Left lung (tissue), 4 donors: ENCODE measurements at regions not wholly inside any gene's neighbourhood (a gene's known extent, or its start where the extent isn't known, plus 50 kb on each side); places are given as distances from the start of the nearest gene placed in this dataset.

ENCODE experiments used
- ATAC-seq: fragments of 200-7000 bp; cut with Tn5 transposase; one replicate; pipeline ENCODE4 v1.9.1; 2020; ENCODE audit warnings: moderate library complexity
- DNase-seq, 4 donors: peaks; one replicate each; pipeline ENCODE4 v3.0.0-alpha.2; 2013 to 2020
- H3K27ac ChIP-seq, 2 donors: fragments of 200-600 bp; sonication (generic) in 1 of 2; one replicate each; pipeline versions ENCODE4 v1.5.0 to v1.8.0; 2020 to 2021
- H3K27me3 ChIP-seq, 2 donors: fragments of 200-600 bp; sonication (generic) in 1 of 2; one replicate each; pipeline versions ENCODE4 v1.5.0 to v1.8.0; 2020 to 2021
- H3K36me3 ChIP-seq, 2 donors: fragments of 200-600 bp; sonication (generic) in 1 of 2; one replicate each; pipeline versions ENCODE4 v1.5.0 to v1.8.0; 2020 to 2021
- H3K4me1 ChIP-seq, 2 donors: fragments of 200-600 bp; one replicate each; pipeline ENCODE4 v1.8.0; 2021
- H3K4me3 ChIP-seq, 2 donors: fragments of 200-600 bp; sonication (generic) in 1 of 2; one replicate each; pipeline versions ENCODE4 v1.5.0 to v1.8.0; 2020 to 2021; ENCODE audit warnings: mild to moderate bottlenecking in 1 of 2
- H3K9me3 ChIP-seq, 2 donors: fragments of 200-600 bp; sonication (generic) in 1 of 2; one replicate each; pipeline versions ENCODE4 v1.5.0 to v1.8.0; 2020 to 2021
- intact Hi-C, 2 donors: fragments of 100-400 bp; cut with DNase I; formaldehyde crosslinking; loops; one replicate each; pipeline versions ENCODE4 v1.11.2 to v1.14.2; 2022
- TF ChIP-seq, protein P1 (sequence below), 2 donors: fragments of 200-600 bp; sonication (generic) in 1 of 2; IDR thresholded peaks; one replicate each; pipeline versions ENCODE4 v1.5.0 to v1.8.0; 2021; ENCODE audit warnings: antibody characterized with exemption in 2 of 2
- donor health status: DM: no; HTN: yes; CAD: no.
- donor health status: DM: no; HTN: no; CAD: no.

DNA sequence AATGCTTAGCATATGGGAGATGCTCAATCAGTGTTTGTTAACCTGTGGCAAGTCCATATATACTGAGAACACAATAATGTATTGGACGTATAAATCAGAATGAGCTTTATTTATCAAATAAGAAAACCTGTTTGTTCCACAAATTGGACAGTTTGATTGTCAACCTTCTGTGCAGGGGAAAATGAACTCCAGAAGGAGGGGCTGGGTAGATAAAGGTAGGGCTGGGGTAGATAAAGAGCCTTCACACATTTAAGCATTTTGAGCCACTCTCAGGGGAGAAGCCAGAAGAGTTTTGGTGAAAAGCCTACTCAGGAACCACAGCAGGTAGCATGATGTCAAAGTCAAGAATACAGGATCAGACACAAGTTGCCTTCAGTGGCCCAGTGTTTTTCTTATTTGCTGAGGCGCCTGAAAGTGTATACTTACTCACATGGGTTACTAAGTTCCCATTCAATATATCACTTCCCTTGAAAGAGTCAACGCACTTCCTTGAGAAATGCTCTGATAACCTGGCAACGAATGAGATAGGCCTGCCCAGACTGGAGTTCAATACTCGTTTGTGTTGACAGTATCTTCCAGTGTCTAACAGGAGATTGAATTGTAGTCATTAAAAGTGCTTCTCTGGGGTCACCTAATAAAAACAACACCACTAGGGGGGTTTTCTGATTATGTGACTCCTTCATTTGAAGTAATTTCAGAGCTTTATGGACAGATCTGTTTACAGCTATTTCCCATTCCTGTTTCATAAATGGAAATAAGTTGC is 263.9 kb upstream of the CITED2 start:
- H3K27me3 ChIP-seq = no peaks in the 10 kb centered on the region
- no peaks in the 10 kb centered on the region for H3K9me3 ChIP-seq
- H3K4me1 ChIP-seq = peaks cover 0 to 15% of the 10 kb centered on the region in 2 donors
- TF ChIP-seq, protein P1, sequence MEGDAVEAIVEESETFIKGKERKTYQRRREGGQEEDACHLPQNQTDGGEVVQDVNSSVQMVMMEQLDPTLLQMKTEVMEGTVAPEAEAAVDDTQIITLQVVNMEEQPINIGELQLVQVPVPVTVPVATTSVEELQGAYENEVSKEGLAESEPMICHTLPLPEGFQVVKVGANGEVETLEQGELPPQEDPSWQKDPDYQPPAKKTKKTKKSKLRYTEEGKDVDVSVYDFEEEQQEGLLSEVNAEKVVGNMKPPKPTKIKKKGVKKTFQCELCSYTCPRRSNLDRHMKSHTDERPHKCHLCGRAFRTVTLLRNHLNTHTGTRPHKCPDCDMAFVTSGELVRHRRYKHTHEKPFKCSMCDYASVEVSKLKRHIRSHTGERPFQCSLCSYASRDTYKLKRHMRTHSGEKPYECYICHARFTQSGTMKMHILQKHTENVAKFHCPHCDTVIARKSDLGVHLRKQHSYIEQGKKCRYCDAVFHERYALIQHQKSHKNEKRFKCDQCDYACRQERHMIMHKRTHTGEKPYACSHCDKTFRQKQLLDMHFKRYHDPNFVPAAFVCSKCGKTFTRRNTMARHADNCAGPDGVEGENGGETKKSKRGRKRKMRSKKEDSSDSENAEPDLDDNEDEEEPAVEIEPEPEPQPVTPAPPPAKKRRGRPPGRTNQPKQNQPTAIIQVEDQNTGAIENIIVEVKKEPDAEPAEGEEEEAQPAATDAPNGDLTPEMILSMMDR (IDR thresholded peaks at IDR 0.05) = no peak
- peak overlapping the region; percentile 23 to 28 for H3K27ac ChIP-seq
- intact Hi-C loops = no loop called here
- no peak for DNase-seq
- H3K4me3 ChIP-seq = no peak overlapping the region
- ATAC-seq = no peak
- no peaks in the 10 kb centered on the region for H3K36me3 ChIP-seq

DNA sequence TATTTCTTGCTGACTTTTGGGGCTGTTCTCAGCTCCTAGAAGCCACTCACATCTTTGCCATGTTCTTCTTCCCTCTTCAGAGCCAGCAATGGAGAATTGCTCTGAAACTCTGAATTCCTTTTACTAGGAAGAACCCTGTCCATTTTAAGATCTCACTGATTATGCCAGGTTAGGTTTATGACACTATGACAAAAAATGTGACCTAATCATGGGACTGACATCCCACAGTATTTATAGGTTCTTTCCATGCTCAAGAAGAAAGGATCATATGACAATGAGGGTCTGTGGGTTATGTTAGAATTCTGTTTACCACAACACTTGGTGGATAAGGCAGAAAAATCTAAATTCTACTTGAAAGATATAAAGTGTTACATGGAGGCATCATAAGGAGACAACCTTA is 263.3 kb upstream of the CITED2 start:
- intact Hi-C loops = no loop called here
- DNase-seq (no peak), ATAC-seq (no peak)
- Histone ChIP-seq H3K9me3 (no peaks in the 10 kb centered on the region), H3K27me3 (no peaks in the 10 kb centered on the region), H3K36me3 (no peaks in the 10 kb centered on the region), H3K27ac (no peak overlapping the region), H3K4me1 (peaks cover 0 to 15% of the 10 kb centered on the region in 2 donors), H3K4me3 (no peak overlapping the region)
- TF ChIP-seq, protein P1 (IDR thresholded peaks at IDR 0.05) = no peak

GRCh38 chr6:139636391-139636790 is 261.9 kb upstream of the CITED2 start:
- H3K36me3 ChIP-seq = no peaks in the 10 kb centered on the region
- H3K27ac ChIP-seq = no peak overlapping the region
- ATAC-seq (no peak), DNase-seq (no peak)
- H3K4me3 ChIP-seq = no peak overlapping the region
- intact Hi-C loops = no loop called here
- TF ChIP-seq, protein P1 (IDR thresholded peaks at IDR 0.05) = no peak
- no peaks in the 10 kb centered on the region for H3K9me3 ChIP-seq
- peaks cover 0 to 14% of the 10 kb centered on the region in 2 donors for H3K4me1 ChIP-seq
- H3K27me3 ChIP-seq = no peaks in the 10 kb centered on the region

GRCh38 chr6:139635401-139636130 is 261.1 kb upstream of the CITED2 start:
- Histone ChIP-seq H3K9me3 (no peaks in the 10 kb centered on the region), H3K4me3 (no peak overlapping the region), H3K4me1 (peaks cover 0 to 6% of the 10 kb centered on the region in 2 donors), H3K27ac (no peak overlapping the region), H3K36me3 (no peaks in the 10 kb centered on the region), H3K27me3 (no peaks in the 10 kb centered on the region)
- no peak for ATAC-seq
- intact Hi-C loops = no loop called here
- no peak for DNase-seq
- TF ChIP-seq, protein P1 (IDR thresholded peaks at IDR 0.05) = no peak

GRCh38 chr6:139632840-139633239 is 258.4 kb upstream of the CITED2 start:
- DNase-seq (no peak), ATAC-seq (no peak)
- Histone ChIP-seq H3K9me3 (no peaks in the 10 kb centered on the region), H3K27ac (no peak overlapping the region), H3K27me3 (no peaks in the 10 kb centered on the region), H3K4me1 (peaks cover 0 to 5% of the 10 kb centered on the region in 2 donors), H3K4me3 (no peak overlapping the region), H3K36me3 (no peaks in the 10 kb centered on the region)
- TF ChIP-seq, protein P1 (IDR thresholded peaks at IDR 0.05) = no peak
- intact Hi-C loops = no loop called here
